ENCODE measurements at regions not wholly inside any gene's neighbourhood (a gene's known extent, or its start where the extent isn't known, plus 50 kb on each side); places are given as distances from the start of the nearest gene placed in this dataset.

DNA sequence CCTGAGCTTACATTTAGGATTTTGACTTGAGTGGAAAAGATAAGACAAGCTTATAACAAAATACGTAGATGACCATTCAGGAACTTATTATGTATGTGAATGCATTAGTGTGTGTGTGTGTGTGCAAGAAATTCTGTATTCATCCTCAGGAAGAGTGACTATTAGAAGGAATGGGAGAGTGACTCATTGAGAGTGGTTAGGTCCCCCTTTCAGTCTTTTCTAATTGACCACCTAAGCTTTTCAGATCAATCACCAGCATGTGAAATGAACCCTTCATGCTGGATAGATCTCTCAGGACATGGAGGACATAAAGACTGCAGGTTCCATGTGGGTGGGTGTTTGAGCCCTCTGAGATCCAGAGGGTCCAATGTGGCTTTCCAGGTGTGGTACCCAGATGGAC, 153.5 kb downstream of the MBL2 start:
- no peak overlapping the region for H3K27ac ChIP-seq (ENCODE audit: low read depth, low read length)
- no peak for DNase-seq (ENCODE audit: insufficient read length, low spot score, missing footprints)
- H4K20me1 ChIP-seq (ENCODE audit: insufficient read depth, low read length): no peaks in the 10 kb centered on the region
- H3K4me1 ChIP-seq (ENCODE audit: insufficient read depth, low read length): peaks cover 10% of the 10 kb centered on the region
- H3K27me3 ChIP-seq (ENCODE audit: insufficient read depth, low read length): no peaks in the 10 kb centered on the region
- H3K9me3 ChIP-seq (ENCODE audit: low read depth, low read length): no peaks in the 10 kb centered on the region
- no peaks in the 10 kb centered on the region for H3K79me2 ChIP-seq (ENCODE audit: insufficient read depth, low read length)
- H3K4me3 ChIP-seq (ENCODE audit: insufficient read depth, low read length): no peak overlapping the region
- no peak overlapping the region for H2AFZ ChIP-seq (ENCODE audit: low read length)
- TF ChIP-seq, protein P1, sequence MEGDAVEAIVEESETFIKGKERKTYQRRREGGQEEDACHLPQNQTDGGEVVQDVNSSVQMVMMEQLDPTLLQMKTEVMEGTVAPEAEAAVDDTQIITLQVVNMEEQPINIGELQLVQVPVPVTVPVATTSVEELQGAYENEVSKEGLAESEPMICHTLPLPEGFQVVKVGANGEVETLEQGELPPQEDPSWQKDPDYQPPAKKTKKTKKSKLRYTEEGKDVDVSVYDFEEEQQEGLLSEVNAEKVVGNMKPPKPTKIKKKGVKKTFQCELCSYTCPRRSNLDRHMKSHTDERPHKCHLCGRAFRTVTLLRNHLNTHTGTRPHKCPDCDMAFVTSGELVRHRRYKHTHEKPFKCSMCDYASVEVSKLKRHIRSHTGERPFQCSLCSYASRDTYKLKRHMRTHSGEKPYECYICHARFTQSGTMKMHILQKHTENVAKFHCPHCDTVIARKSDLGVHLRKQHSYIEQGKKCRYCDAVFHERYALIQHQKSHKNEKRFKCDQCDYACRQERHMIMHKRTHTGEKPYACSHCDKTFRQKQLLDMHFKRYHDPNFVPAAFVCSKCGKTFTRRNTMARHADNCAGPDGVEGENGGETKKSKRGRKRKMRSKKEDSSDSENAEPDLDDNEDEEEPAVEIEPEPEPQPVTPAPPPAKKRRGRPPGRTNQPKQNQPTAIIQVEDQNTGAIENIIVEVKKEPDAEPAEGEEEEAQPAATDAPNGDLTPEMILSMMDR (IDR thresholded peaks at IDR 0.05; ENCODE audit: extremely low read depth, low read depth, low read length): no peak
- no peaks in the 10 kb centered on the region for H3K36me3 ChIP-seq (ENCODE audit: insufficient read depth, low read length)
- no peak overlapping the region for H3K4me2 ChIP-seq (ENCODE audit: insufficient read depth, low read length)

DNA sequence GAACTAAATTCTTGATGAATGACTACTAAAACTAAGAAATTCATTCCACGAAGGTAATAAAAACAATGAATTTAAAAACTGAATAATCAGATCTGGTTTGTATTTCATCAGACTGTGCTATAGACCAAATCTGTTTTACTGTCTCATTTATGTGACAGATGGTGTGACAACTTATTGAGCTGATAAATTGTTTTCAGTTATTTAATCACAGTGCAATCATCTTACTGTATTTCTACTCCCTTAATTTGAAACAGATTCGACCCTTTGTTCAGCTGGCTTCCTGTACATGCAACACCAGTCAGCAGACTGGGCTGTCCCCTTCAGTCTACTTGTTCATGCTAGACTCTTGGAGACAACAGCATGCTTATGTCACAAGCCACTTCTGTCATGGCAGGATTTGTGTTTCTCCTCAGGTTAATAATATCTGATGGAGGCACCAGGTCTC, 150.9 kb downstream of the MBL2 start:
- H3K4me3 ChIP-seq (ENCODE audit: insufficient read depth, low read length): no peak overlapping the region
- no peak overlapping the region for H3K27ac ChIP-seq (ENCODE audit: low read depth, low read length)
- no peaks in the 10 kb centered on the region for H3K36me3 ChIP-seq (ENCODE audit: insufficient read depth, low read length)
- H4K20me1 ChIP-seq (ENCODE audit: insufficient read depth, low read length): no peaks in the 10 kb centered on the region
- H3K4me2 ChIP-seq (ENCODE audit: insufficient read depth, low read length): no peak overlapping the region
- H3K9me3 ChIP-seq (ENCODE audit: low read depth, low read length): no peaks in the 10 kb centered on the region
- TF ChIP-seq, protein P1 (IDR thresholded peaks at IDR 0.05; ENCODE audit: extremely low read depth, low read depth, low read length): no peak
- DNase-seq (ENCODE audit: insufficient read length, low spot score, missing footprints): no peak
- H3K27me3 ChIP-seq (ENCODE audit: insufficient read depth, low read length): no peaks in the 10 kb centered on the region
- no peaks in the 10 kb centered on the region for H3K79me2 ChIP-seq (ENCODE audit: insufficient read depth, low read length)
- H2AFZ ChIP-seq (ENCODE audit: low read length): no peak overlapping the region
- no peaks in the 10 kb centered on the region for H3K4me1 ChIP-seq (ENCODE audit: insufficient read depth, low read length)

DNA sequence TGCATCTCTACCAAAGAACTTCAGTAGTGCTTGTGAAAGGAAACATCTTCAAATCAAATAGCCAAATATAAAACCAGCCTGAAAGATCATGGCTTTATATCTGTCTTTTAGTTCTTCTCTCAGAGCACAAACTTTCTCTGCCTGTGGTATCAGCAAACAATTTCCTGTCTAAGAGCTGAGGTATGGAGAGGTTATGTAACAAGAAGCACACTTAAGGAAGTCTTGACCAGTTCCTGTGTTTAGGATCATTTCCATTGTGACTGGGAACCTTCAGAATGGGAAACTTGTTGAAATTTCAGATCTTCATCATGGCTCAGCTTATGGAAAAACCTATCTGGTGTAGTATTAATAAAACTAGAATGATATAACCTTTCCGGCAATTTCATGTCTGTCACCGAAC, 148.8 kb downstream of the MBL2 start:
- DNase-seq (ENCODE audit: insufficient read length, low spot score, missing footprints): no peak
- H2AFZ ChIP-seq (ENCODE audit: low read length): no peak overlapping the region
- H3K9me3 ChIP-seq (ENCODE audit: low read depth, low read length): no peaks in the 10 kb centered on the region
- TF ChIP-seq, protein P1 (IDR thresholded peaks at IDR 0.05; ENCODE audit: extremely low read depth, low read depth, low read length): no peak
- H3K4me2 ChIP-seq (ENCODE audit: insufficient read depth, low read length): no peak overlapping the region
- H4K20me1 ChIP-seq (ENCODE audit: insufficient read depth, low read length): no peaks in the 10 kb centered on the region
- H3K36me3 ChIP-seq (ENCODE audit: insufficient read depth, low read length): no peaks in the 10 kb centered on the region
- H3K27ac ChIP-seq (ENCODE audit: low read depth, low read length): no peak overlapping the region
- no peaks in the 10 kb centered on the region for H3K27me3 ChIP-seq (ENCODE audit: insufficient read depth, low read length)
- H3K4me1 ChIP-seq (ENCODE audit: insufficient read depth, low read length): no peaks in the 10 kb centered on the region
- no peak overlapping the region for H3K4me3 ChIP-seq (ENCODE audit: insufficient read depth, low read length)
- no peaks in the 10 kb centered on the region for H3K79me2 ChIP-seq (ENCODE audit: insufficient read depth, low read length)

DNA sequence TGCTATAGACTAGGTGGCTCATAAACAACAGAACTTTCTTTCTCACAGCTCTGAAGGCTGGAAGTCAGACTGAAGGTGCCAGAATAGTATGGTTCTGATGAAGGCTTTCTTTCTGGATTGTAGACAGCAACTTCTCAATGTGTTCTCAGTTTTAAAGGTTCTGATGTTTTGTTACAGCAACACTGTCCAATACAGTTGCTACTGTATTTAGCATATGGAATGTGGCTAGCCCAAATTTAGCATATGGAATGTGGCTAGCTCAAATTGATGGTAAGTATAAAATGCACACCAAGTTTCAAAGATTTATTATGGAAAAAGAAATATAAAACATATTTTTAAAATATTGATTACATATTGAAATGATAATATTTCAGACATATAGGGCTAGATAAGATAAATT, 145.3 kb downstream of the MBL2 start:
- no peak for DNase-seq (ENCODE audit: insufficient read length, low spot score, missing footprints)
- Histone ChIP-seq H3K4me3 (ENCODE audit: insufficient read depth, low read length) (no peak overlapping the region), H3K4me1 (ENCODE audit: insufficient read depth, low read length) (no peaks in the 10 kb centered on the region), H3K36me3 (ENCODE audit: insufficient read depth, low read length) (no peaks in the 10 kb centered on the region), H3K79me2 (ENCODE audit: insufficient read depth, low read length) (no peaks in the 10 kb centered on the region), H3K27me3 (ENCODE audit: insufficient read depth, low read length) (no peaks in the 10 kb centered on the region), H4K20me1 (ENCODE audit: insufficient read depth, low read length) (no peaks in the 10 kb centered on the region), H3K9me3 (ENCODE audit: low read depth, low read length) (no peaks in the 10 kb centered on the region), H3K4me2 (ENCODE audit: insufficient read depth, low read length) (no peak overlapping the region), H3K27ac (ENCODE audit: low read depth, low read length) (no peak overlapping the region), H2AFZ (ENCODE audit: low read length) (no peak overlapping the region)
- TF ChIP-seq, protein P1 (IDR thresholded peaks at IDR 0.05; ENCODE audit: extremely low read depth, low read depth, low read length): no peak
